ENCODE measurements at regions not wholly inside any gene's neighbourhood (a gene's known extent, or its start where the extent isn't known, plus 50 kb on each side); places are given as distances from the start of the nearest gene placed in this dataset.

DNA sequence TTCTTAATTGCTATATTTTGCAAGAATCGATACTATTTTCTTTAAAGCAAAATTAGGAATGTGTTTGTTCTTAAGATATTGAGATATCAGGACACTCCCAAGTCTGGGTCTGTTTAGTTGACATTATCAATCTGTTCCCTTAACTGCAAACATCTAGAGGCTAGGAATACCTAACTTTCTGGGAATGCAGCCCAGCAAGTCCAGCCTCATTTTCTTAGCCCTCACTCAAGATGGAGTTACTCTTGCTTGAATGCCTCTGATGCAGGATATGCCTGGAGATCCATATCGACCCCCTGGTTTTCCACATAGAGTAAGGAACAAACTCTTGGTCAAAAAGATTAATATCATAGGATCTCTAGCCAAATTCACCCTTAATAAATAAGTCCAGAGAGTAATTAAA, 305.3 kb upstream of the COBL start:
- ChIA-PET POLR2A (no interaction called here), CTCF (no interaction called here)
- peaks cover 8% of the 10 kb centered on the region for H3K9me3 Mint-ChIP-seq
- DNase-seq (no peak), ATAC-seq (ENCODE audit: low read depth) (no peak)
- no peak overlapping the region for H3K27ac Mint-ChIP-seq
- no peaks in the 10 kb centered on the region for H3K4me1 Mint-ChIP-seq
- no peak overlapping the region for H3K4me3 Mint-ChIP-seq
- H3K36me3 Mint-ChIP-seq (ENCODE audit: low read depth), result no peaks in the 10 kb centered on the region
- no peaks in the 10 kb centered on the region for H3K27me3 Mint-ChIP-seq
- TF ChIP-seq, protein P1, sequence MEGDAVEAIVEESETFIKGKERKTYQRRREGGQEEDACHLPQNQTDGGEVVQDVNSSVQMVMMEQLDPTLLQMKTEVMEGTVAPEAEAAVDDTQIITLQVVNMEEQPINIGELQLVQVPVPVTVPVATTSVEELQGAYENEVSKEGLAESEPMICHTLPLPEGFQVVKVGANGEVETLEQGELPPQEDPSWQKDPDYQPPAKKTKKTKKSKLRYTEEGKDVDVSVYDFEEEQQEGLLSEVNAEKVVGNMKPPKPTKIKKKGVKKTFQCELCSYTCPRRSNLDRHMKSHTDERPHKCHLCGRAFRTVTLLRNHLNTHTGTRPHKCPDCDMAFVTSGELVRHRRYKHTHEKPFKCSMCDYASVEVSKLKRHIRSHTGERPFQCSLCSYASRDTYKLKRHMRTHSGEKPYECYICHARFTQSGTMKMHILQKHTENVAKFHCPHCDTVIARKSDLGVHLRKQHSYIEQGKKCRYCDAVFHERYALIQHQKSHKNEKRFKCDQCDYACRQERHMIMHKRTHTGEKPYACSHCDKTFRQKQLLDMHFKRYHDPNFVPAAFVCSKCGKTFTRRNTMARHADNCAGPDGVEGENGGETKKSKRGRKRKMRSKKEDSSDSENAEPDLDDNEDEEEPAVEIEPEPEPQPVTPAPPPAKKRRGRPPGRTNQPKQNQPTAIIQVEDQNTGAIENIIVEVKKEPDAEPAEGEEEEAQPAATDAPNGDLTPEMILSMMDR (IDR thresholded peaks at IDR 0.05), result no peak
- intact Hi-C loops (cut with micrococcal nuclease), result no loop called here

DNA sequence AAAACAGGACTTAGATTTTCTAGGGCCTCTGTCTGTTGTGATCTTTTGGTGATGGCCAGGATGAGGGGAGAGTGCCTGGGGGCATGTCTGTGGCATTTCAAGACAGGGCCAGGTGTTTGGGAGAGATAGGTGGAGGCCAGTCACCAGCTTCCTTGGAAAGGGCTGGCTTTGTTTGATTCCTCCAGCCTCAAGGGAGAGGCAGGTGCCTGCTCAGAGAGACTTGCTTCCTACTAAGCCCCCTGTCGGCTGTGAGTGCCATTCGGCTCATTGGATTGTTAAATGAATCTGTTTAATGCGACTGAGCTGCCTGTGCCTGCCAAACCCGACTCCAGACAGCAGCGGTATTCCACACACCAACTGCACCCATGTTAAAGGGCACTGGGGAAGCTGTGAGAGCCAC, 304.1 kb upstream of the COBL start:
- no peaks in the 10 kb centered on the region for H3K4me1 Mint-ChIP-seq
- TF ChIP-seq, protein P1 (IDR thresholded peaks at IDR 0.05), result no peak
- no peak overlapping the region for H3K4me3 Mint-ChIP-seq
- CTCF ChIA-PET, result no interaction called here
- H3K27me3 Mint-ChIP-seq, result no peaks in the 10 kb centered on the region
- H3K9me3 Mint-ChIP-seq, result peaks cover 8% of the 10 kb centered on the region
- POLR2A ChIA-PET, result no interaction called here
- intact Hi-C loops (cut with micrococcal nuclease), result no loop called here
- no peak overlapping the region for H3K27ac Mint-ChIP-seq
- no peak for DNase-seq
- no peaks in the 10 kb centered on the region for H3K36me3 Mint-ChIP-seq (ENCODE audit: low read depth)
- ATAC-seq (ENCODE audit: low read depth), result no peak

DNA sequence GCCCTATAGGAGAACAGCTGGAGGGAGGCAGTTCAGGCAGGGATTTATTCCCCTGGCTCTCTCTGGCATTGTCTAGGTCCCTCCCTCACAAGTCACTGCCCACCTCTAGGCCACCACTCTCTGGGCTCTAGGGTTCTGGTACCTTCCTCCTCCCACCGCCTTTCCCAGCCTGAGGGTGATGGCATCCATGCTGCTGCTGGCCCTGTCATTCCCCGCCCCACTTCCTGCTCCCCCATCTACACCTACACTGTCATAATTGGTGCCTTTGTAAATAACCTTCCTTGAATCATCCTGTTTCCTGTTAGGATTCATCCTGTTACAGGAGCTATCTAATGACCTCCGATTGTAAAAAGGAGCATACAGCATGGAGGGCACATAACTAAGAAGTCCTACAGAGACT, 303.3 kb upstream of the COBL start:
- Mint-ChIP-seq H3K4me1 (no peaks in the 10 kb centered on the region), H3K27me3 (no peaks in the 10 kb centered on the region), H3K27ac (no peak overlapping the region), H3K4me3 (no peak overlapping the region), H3K36me3 (ENCODE audit: low read depth) (no peaks in the 10 kb centered on the region), H3K9me3 (peaks cover 8% of the 10 kb centered on the region)
- ChIA-PET CTCF (no interaction called here), POLR2A (no interaction called here)
- DNase-seq (no peak), ATAC-seq (ENCODE audit: low read depth) (no peak)
- TF ChIP-seq, protein P1 (IDR thresholded peaks at IDR 0.05), result no peak
- intact Hi-C loops (cut with micrococcal nuclease), result no loop called here

DNA sequence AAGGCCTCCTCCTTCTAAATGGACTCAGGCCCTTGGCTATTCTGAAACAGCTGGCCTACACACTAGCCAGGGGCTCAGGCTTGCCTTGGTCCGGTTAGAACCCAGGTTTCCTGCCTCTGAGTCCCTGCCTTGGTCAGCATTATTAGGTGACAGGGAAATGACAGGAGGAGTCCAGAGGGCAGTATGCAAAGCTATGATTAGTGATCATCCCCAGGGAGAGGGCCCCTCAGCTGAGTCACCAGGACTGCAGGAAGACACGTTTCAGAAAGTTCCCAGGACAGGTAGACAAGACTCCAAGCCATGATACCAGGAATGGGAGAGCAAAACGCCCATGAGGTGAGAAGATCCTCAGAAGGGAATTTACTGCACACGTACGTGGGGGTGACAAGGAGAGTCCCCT, 301.1 kb upstream of the COBL start:
- DNase-seq (no peak), ATAC-seq (ENCODE audit: low read depth) (no peak)
- POLR2A ChIA-PET, result no interaction called here
- intact Hi-C loops (cut with micrococcal nuclease), result no loop called here
- TF ChIP-seq, protein P1 (IDR thresholded peaks at IDR 0.05), result no peak
- H3K4me3 Mint-ChIP-seq, result no peak overlapping the region
- CTCF ChIA-PET, result no interaction called here
- H3K4me1 Mint-ChIP-seq, result no peaks in the 10 kb centered on the region
- H3K36me3 Mint-ChIP-seq (ENCODE audit: low read depth), result no peaks in the 10 kb centered on the region
- H3K9me3 Mint-ChIP-seq, result peaks cover 5% of the 10 kb centered on the region
- no peaks in the 10 kb centered on the region for H3K27me3 Mint-ChIP-seq
- H3K27ac Mint-ChIP-seq, result no peak overlapping the region

DNA sequence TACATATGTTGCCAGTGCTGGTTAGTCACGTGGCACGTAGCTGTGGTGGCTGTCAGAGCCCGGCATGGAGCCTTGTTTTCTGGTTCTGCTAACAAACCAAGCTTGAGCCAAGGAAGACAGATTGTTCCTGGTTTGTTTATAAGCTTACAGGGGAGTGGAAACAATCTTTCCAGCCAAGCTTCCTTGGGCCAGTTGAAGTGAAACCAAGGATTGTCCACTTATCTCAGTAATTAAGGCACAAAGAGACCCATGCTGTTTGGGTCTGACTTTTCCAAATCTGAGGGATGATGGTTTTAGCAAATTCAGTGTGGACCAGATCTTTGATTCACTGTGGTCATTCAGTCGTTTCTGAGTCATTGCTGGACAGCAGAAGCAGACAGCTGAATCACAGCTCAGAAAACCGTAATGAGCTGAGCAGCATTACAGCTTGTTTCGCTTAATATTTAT, 297.3 kb upstream of the COBL start:
- POLR2A ChIA-PET, result no interaction called here

More for the DNA sequence above, 297.3 kb upstream of the COBL start:
- Mint-ChIP-seq H3K9me3 (peaks cover 2% of the 10 kb centered on the region), H3K36me3 (ENCODE audit: low read depth) (no peaks in the 10 kb centered on the region), H3K4me1 (no peaks in the 10 kb centered on the region), H3K27ac (no peak overlapping the region), H3K27me3 (no peaks in the 10 kb centered on the region), H3K4me3 (no peak overlapping the region)
- no peak for DNase-seq
- TF ChIP-seq, protein P1 (IDR thresholded peaks at IDR 0.05), result no peak
- CTCF ChIA-PET, result no interaction called here
- no peak for ATAC-seq (ENCODE audit: low read depth)
- intact Hi-C loops (cut with micrococcal nuclease), result no loop called here

Data from activated B cell treated with CpG ODN at 0.5 μM for 24 hours (primary cell).